Stimulated activated memory B cell treated with anti-CD40 and anti-IgM and Interleukin-4, amounts not matched to agents 10 μg/mL and 1 μg/mL and 100 μg/mL, for 72 hours (primary cell): ENCODE measurements at regions not wholly inside any gene's neighbourhood (a gene's known extent, or its start where the extent isn't known, plus 50 kb on each side); places are given as distances from the start of the nearest gene placed in this dataset.

Experiments used
- ATAC-seq: fragments of 150-1000 bp; cut with Tn5 transposase; 2 replicates; pipeline ENCODE4 v1.10.0; 2021
- H3K27ac Mint-ChIP-seq: one replicate; pipeline ENCODE4 v1.8.0; 2022; ENCODE audit warnings: mild to moderate bottlenecking, mixed read lengths
- H3K27me3 Mint-ChIP-seq: one replicate; pipeline ENCODE4 v1.8.0; 2022; ENCODE audit warnings: mixed read lengths
- H3K36me3 Mint-ChIP-seq: one replicate; pipeline ENCODE4 v1.8.0; 2022; ENCODE audit warnings: mixed read lengths
- H3K4me1 Mint-ChIP-seq: one replicate; pipeline ENCODE4 v1.8.0; 2022; ENCODE audit warnings: mixed read lengths
- H3K4me3 Mint-ChIP-seq: one replicate; pipeline ENCODE4 v1.8.0; 2022; ENCODE audit warnings: mild to moderate bottlenecking, moderate library complexity, mixed read lengths
- H3K9me3 Mint-ChIP-seq: one replicate; pipeline ENCODE4 v1.8.0; 2022; ENCODE audit warnings: mixed read lengths

- Mint-ChIP-seq H3K27me3 (no peaks in the 10 kb centered on the region), H3K9me3 (no peaks in the 10 kb centered on the region), H3K4me1 (peaks cover 59% of the 10 kb centered on the region), H3K4me3 (no peak overlapping the region), H3K36me3 (no peaks in the 10 kb centered on the region), H3K27ac (no peak overlapping the region)
- no peak for ATAC-seq
Measured at GRCh38 chr14:75226755-75227544, 50.5 kb upstream of the TMED10 start.
